DMS53 treated with DMSO at 0.1 percent for 48 hours (cell line): ENCODE measurements at regions not wholly inside any gene's neighbourhood (a gene's known extent, or its start where the extent isn't known, plus 50 kb on each side); places are given as distances from the start of the nearest gene placed in this dataset.

ENCODE experiments used
- DNase-seq: peaks from one replicate; lab custom pipeline; 2025; ENCODE audit not compliant: unreplicated experiment; lab: John Stamatoyannopoulos, UW

DNA sequence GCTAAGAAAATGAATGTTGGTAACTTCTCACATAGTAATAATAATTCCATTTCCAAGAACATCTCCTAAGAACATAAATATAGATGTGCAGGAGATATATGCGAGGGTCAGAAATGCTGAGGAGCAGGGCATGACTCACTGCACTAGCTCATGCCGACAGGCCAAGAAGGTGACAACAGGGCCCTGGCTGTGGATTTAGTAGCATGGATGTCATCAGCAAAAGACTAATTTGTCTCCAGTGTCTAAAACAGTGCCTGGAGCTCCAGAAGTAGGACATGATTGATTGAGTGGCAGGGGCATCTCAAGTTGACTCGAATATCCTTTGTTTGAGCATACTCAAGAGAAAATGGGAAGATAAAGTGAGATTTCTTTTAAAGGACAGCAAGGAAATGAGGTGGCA is 207.0 kb upstream of the FOXA2 start:
- no peak for DNase-seq

GRCh38 chr20:22791877-22792525 is 207.6 kb upstream of the FOXA2 start:
- no peak for DNase-seq

DNA sequence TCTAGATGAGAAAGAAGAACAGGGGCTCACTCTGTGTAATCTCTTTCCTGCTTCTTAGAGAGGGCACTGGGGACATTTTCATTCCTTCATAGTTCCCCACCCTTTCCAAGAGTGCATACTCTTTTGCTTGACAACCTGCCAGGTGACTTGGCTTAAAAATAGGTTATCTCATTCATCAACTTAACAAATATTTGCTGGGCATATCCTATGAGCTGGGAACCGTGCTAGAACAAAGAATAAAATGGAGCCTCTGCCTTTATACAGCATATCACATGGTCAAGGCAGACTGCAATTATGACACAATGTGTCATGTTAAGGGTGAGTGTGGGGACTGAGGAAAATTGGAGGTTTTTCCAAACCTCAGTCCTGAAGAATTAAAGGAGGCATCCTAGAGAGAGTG is 209.8 kb upstream of the FOXA2 start:
- no peak for DNase-seq

- DNase-seq: no peak
These were observed 211.1 kb upstream of the FOXA2 start for GRCh38 chr20:22795433-22795832.

- DNase-seq: no peak
These were observed 211.5 kb upstream of the FOXA2 start for GRCh38 chr20:22795871-22796270.

DNA sequence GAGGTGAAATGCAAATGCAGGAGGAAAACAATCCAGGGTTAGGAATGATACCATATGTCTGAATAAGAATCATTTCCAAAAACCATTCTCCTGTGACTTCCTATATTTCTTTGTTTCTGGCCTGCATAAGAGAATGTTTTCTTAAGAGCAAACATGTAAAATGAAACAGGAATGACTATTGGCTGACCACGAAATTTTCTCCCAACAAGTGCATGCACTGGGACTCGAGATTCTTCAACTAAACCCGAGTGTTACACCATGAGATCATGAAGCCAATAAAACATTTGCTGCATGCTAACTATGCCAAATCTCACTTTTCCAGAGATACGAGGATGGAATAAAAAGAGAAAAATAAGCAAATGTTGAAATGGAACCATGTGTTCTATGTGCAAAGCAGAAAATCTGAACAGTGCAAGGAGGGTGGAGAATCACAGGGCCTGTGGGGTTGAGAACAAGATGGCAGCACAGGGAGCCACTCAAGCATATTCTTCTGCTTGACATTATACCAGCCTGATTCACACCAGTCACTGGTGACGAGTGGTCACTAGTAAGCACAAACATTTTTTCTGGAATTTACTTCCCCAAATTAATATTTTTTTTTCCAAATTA is 212.2 kb upstream of the FOXA2 start:
- no peak for DNase-seq

GRCh38 chr20:22797103-22797502 is 212.7 kb upstream of the FOXA2 start:
- DNase-seq: no peak

DNA sequence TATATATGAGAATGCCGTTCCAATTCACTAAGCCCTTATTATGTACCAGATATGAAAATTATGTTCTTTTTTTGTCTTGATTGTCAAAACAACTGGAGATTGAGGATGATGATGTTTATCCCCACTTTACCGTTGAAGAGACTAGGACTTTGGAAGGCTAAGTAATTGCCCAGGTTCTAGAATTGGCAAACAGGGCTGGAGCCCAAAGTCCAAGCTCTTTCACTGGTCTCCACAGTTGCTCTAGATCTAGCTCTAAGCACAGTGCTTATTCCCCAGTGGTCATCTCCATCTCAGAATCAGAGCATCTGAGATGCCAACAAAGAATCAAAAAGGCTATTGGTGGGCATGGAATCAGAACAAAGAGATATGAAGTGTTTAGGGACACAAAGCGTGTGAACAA is 215.3 kb upstream of the FOXA2 start:
- no peak for DNase-seq

- DNase-seq: no peak
These were observed 215.8 kb upstream of the FOXA2 start for GRCh38 chr20:22800129-22800528.

- DNase-seq: no peak
These were observed 217.2 kb upstream of the FOXA2 start for GRCh38 chr20:22801528-22801927.

- no peak for DNase-seq
These were observed 217.9 kb upstream of the FOXA2 start for GRCh38 chr20:22802296-22802695.

GRCh38 chr20:22805219-22805618 is 220.8 kb upstream of the FOXA2 start:
- DNase-seq: no peak

GRCh38 chr20:22805996-22806395 is 221.6 kb upstream of the FOXA2 start:
- no peak for DNase-seq

GRCh38 chr20:22807045-22807444 is 222.7 kb upstream of the FOXA2 start:
- DNase-seq: no peak

- no peak for DNase-seq
These were observed 223.4 kb upstream of the FOXA2 start for GRCh38 chr20:22807646-22808244.

DNA sequence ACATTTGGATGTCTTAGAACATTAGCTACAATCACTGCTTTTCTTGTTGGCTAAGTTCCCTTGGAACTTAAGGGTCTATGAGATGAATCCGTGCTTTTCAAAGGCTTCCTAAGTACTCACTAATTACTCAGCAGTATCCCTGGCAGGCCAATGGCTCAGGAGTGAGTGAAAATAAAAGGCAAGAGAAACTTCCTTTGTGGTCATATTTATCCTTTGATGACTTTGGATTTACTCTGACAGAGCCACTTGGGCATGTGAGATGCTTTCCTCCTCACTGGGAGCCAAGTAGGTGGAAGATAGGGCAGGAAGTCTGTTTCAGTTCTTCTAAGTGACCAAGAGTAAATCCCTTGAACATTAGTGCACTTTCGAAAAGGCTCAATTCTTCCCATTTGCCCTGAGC is 224.3 kb upstream of the FOXA2 start:
- no peak for DNase-seq

DNA sequence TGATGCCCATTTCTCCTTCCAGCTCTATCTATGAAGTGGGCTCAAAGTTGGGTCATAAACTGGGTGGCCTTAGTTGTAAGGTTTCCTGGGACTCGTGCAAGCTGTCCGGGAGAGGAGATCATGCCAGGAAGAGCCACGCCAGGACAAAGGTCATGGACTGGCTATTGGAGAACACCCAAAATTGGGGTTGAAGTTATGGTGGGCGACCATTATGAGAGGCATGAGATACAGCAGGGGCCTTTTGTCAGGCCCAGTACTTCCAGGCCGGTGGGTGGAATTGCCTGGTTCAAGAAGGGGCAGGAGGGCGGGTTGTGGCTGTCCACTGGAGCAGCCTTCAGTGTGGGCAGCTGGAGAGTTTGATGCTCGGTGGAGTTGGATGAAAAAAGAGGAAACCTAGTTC is 225.1 kb upstream of the SSTR4 start:
- DNase-seq: no peak

DNA sequence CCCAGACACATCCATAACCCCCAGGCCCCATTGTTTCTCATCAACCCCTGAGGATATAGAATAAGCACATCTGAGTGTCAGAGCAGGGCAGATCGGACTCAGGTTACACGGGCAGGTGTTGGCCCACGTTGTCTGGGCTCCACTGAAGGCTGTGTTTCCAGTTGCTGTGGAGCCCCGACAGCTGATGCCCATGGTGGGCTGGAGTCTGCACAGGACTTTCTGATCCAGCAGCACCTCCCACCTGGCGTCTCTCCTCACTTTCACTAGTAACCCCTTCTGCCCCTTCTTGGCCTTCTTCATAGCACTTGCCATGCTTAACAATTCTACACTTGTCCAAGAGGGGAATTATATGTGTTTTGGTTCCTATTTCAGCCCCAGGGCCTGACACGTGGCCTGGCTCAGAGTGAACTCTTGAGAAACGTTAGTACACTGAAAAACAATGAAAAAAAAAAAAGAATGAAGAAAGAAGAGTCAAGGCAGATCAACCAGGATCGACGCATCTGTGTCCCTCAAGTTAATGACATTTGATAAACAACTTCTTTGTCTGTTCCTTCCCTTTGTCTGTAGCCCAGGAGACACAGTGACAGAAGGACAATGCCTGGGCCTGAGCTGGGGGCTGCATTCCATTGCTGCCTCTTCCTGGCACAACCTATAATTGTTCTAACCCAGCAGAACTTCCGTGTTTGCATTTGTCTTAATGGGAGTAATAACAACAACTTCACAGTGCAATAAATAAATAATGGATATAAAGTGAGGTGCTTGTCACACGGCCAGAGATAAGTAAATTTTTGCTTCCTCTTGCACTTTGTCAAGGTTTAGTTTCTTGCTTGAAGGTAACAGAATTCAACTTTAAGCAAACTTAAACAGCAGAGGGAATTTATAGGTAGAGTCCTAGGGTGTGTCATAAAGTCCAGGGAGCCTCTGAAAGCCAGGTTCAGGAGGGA is 224.2 kb upstream of the SSTR4 start:
- DNase-seq: no peak

DNA sequence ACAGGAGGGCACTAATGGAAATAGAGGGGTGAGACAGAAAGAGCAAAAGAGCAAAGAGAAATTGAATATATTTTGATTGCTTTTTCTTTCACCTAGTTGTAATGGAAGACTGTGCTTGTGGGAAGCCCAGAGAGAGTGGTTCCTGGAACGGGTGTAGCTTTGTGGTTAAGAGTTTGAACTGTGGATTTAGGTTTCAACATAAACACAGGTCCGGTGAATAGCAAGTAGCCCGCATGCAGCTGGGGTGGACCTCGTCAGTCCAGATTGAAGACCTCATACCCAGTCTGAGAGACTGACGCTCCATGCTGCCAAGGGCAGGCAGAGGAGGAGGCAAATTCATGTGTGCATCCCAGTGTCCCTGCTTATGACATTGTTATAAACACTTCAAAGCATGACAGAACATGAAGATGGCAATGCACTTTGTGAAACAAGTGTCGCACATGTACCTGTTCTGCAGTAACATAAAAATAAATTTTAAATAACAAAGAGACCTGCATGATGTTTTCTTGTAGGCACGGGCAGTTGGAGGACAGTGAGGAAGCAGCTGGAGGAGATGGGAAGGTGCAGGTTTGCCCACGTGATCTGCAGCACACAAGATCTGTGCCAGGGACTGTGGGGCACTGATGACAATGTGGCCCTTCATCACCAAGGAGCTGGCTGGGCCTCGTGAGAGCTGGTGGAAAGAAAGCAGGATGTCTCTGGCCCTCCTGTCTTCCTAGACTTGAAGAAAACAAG is 220.5 kb upstream of the SSTR4 start:
- DNase-seq: no peak

- no peak for DNase-seq
These were observed 219.9 kb upstream of the SSTR4 start for GRCh38 chr20:22815206-22815551.
